RCC 7860 (cell line): ENCODE measurements at regions not wholly inside any gene's neighbourhood (a gene's known extent, or its start where the extent isn't known, plus 50 kb on each side); places are given as distances from the start of the nearest gene placed in this dataset.

Experiments used
- DNase-seq: peaks from one replicate; pipeline ENCODE4 v3.0.0-alpha.2; 2015; ENCODE audit warnings: low spot score
- FAIRE-seq: peaks from 2 replicates; lab custom pipeline; 2012; peaks lifted over from hg19 to GRCh38; lab: Jason Lieb, UNC

DNA sequence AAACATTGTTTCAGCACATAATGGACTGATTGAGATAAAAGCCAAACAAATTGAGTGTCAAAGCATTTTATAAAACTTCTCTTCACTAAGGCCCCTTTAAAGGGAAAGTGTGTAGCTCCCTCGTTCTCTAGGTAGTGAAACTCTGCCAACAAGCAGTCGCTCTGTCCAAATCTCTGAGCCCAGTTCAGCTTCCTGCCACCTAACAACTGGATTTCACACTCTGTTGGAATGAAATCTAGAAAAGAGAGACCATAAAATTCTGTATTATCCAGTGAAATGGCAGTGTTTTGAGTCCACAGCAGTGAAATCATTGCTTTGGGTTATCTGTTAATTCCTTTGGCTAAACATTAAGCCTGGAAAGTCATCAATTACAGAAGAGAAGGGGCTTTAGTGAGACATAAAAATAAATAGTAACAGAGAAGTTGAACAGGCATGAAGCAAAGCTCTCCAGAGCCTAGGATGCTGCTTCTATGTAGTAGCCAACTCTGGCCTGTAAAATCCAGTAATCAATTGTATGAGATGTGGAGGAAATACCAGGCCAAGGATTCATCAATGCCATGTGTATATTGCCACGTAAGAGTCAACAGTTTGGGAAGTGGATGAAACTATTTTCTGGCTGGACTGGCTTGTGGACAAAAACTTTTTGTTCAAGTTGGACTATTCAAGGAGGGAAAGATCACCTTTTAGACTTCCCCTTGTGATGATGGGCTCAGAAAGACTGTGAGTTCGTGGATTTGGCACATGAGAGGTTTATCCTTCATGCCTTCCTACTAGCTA is 122.5 kb downstream of the WIF1 start:
- DNase-seq: no peak
- FAIRE-seq: no peak

GRCh38 chr12:64999148-64999425 is 122.0 kb downstream of the WIF1 start:
- FAIRE-seq: no peak
- no peak for DNase-seq
